Mucosa of descending colon (tissue), 3 donors: ENCODE measurements at regions not wholly inside any gene's neighbourhood (a gene's known extent, or its start where the extent isn't known, plus 50 kb on each side); places are given as distances from the start of the nearest gene placed in this dataset.

ENCODE experiments used
- ATAC-seq: fragments of 200-7000 bp; cut with Tn5 transposase; one replicate; pipeline ENCODE4 v1.9.1; 2020; ENCODE audit warnings: mild to moderate bottlenecking, moderate library complexity
- DNase-seq, 3 donors: peaks; one replicate each; pipeline ENCODE4 v3.0.0-alpha.2; 2020
- H3K36me3 ChIP-seq: fragments of 200-600 bp; one replicate; pipeline ENCODE4 v1.8.0; 2021; ENCODE audit warnings: low read depth, mild to moderate bottlenecking
- H3K4me1 ChIP-seq: fragments of 200-600 bp; one replicate; pipeline ENCODE4 v1.8.0; 2021; ENCODE audit warnings: low read depth, mild to moderate bottlenecking
- H3K4me3 ChIP-seq: fragments of 200-600 bp; one replicate; pipeline ENCODE4 v1.8.0; 2021; ENCODE audit warnings: mild to moderate bottlenecking
- H3K9me3 ChIP-seq: fragments of 200-600 bp; one replicate; pipeline ENCODE4 v1.8.0; 2021; ENCODE audit warnings: mild to moderate bottlenecking
- CTCF ChIP-seq: fragments of 200-600 bp; IDR thresholded peaks from one replicate; pipeline ENCODE4 v1.8.0; 2022; ENCODE audit warnings: antibody characterized with exemption, mild to moderate bottlenecking
- intact Hi-C, 2 donors: fragments of 100-400 bp; cut with DNase I in 1 of 2; cut with micrococcal nuclease in 1 of 2; formaldehyde crosslinking; loops; one replicate each; pipeline versions ENCODE4 v1.11.0 to v1.11.1; 2022; cut with DNase I, micrococcal nuclease
- donor health status: DM: no; HTN: no; CAD: no; lungs with moderate emphysema.
- donor health status: DM: no; HTN: no; CAD: no.
- donor health status: DM: no; HTN: yes; CAD: no.

- Histone ChIP-seq H3K4me3 (no peak overlapping the region), H3K36me3 (no peaks in the 10 kb centered on the region), H3K4me1 (peaks cover 10% of the 10 kb centered on the region), H3K9me3 (no peaks in the 10 kb centered on the region)
- no peak for TF ChIP-seq CTCF
- intact Hi-C loops = no loop called here
- ATAC-seq (no peak), DNase-seq (no peak)
Measured at GRCh38 chr2:134185639-134186038, 68.2 kb upstream of the MGAT5 start.

- Histone ChIP-seq H3K4me3 (no peak overlapping the region), H3K36me3 (no peaks in the 10 kb centered on the region), H3K9me3 (no peaks in the 10 kb centered on the region), H3K4me1 (peaks cover 10% of the 10 kb centered on the region)
- DNase-seq (peak in 1 of 3 donors; percentile 25), ATAC-seq (peak; percentile 93)
- intact Hi-C loops = no loop called here
- TF ChIP-seq CTCF = no peak
Measured at GRCh38 chr2:134189009-134189720, 64.7 kb upstream of the MGAT5 start.

- no peaks in the 10 kb centered on the region for H3K9me3 ChIP-seq
- TF ChIP-seq CTCF = no peak
- no peak for ATAC-seq
- no peaks in the 10 kb centered on the region for H3K36me3 ChIP-seq
- intact Hi-C loops = no loop called here
- H3K4me3 ChIP-seq = no peak overlapping the region
- DNase-seq = no peak
- H3K4me1 ChIP-seq = peaks cover 10% of the 10 kb centered on the region
Measured at GRCh38 chr2:134190062-134190806, 63.6 kb upstream of the MGAT5 start.

GRCh38 chr2:134190807-134191203 lies 63.1 kb upstream of the MGAT5 start:
- intact Hi-C loops = no loop called here
- DNase-seq (no peak), ATAC-seq (no peak)
- Histone ChIP-seq H3K36me3 (no peaks in the 10 kb centered on the region), H3K4me3 (no peak overlapping the region), H3K4me1 (peaks cover 10% of the 10 kb centered on the region), H3K9me3 (no peaks in the 10 kb centered on the region)
- TF ChIP-seq CTCF = no peak

GRCh38 chr2:134191835-134192234 lies 62.0 kb upstream of the MGAT5 start:
- ATAC-seq = no peak
- H3K4me3 ChIP-seq = no peak overlapping the region
- no peaks in the 10 kb centered on the region for H3K36me3 ChIP-seq
- intact Hi-C loops = no loop called here
- no peak for DNase-seq
- no peak for TF ChIP-seq CTCF
- H3K9me3 ChIP-seq = no peaks in the 10 kb centered on the region
- H3K4me1 ChIP-seq = peaks cover 10% of the 10 kb centered on the region
